LNCAP (cell line): ENCODE measurements at regions not wholly inside any gene's neighbourhood (a gene's known extent, or its start where the extent isn't known, plus 50 kb on each side); places are given as distances from the start of the nearest gene placed in this dataset.

Experiments used
- CTCF ChIP-seq: fragments of 450-650 bp; IDR thresholded peaks from 2 replicates; pipeline ENCODE4 v1.5.1; 2017; ENCODE audit warnings: mild to moderate bottlenecking

GRCh38 chr5:171542525-171543140 lies 123.2 kb downstream of the FGF18 start:
- no peak for TF ChIP-seq CTCF

GRCh38 chr5:171543148-171543815 lies 123.8 kb downstream of the FGF18 start:
- no peak for TF ChIP-seq CTCF

DNA sequence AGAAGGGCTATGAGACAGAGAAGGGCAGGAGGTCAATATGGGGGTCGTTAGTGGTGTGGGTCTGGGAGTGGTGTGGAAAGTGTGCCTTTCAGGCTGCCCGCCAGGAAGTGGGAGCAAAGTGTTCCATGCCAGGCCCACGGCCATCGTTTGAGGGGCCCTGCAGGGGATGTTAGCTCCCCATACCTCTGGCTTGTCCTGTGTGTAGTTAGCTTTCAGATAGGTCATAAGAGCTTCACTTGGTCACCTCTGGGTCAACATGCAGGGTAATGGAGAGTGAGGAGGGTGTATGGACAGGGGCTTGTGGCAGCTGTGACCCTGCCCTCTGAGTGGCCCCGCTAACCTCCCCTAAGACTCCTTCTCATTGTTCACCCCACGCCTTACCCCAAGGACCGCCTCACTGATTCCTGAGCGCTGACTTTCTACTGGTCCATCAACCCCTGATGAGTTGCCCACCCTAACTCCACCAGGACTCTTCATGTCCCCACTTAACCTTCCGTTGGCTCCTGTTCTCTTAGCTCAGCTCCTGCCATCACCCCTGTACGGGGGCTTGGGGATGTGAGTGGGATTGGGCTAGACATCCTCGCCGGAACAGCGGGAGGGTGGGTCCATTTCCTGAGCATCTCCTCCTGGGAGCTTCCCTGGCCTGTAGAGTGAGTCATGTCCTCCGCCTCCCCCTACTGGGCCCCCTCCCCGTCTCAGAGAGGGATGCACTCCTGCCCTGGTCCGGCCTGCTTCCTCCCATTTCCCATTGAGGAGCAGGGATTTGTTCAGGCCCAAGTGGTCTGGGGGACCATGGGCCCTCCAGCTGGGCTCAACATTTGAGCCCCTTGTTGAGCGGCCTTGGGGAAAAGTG lies 125.7 kb downstream of the FGF18 start:
- TF ChIP-seq CTCF = no peak

- no peak for TF ChIP-seq CTCF
These were observed 129.8 kb downstream of the FGF18 start for GRCh38 chr5:171549274-171549673.

DNA sequence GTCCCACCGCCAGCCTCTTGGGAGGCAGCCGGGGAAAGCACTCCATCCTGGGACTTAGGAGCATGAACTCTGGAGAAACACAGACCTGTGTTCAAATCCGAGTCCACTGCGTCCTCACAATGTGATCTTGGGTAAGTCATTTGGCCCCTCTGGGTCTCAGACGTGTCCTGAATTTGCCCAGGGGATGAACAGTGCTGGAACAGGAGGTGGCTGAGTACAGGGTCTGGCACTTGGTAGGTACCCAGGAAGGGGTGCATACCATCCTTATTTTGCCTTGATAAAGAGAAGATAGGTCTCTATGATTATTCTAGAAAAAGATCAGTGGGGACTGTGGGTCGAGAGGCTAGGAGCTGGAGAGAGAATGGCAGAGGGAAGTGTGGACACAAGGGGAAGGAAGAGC lies 135.7 kb downstream of the FGF18 start:
- no peak for TF ChIP-seq CTCF

- no peak for TF ChIP-seq CTCF
These were observed 143.4 kb downstream of the FGF18 start for GRCh38 chr5:171562822-171563221.

DNA sequence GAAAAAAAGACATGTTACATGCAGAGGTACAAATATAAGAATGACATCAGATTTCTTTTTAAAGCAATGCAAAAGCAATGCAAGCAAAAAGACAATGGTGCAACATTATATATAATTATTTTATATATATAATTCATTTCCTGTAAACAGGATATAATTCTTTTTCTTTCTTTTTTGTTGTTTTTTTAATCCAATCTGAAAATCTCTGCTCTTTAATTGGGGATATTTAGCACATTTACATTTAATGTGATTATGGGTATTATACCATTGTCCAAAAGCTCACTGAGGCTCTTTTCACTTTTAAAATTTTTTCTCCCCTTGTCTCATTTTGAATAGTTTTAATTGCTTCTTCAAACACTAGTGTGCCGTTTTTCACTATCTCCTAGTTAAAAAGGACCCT lies 148.9 kb downstream of the FGF18 start:
- no peak for TF ChIP-seq CTCF
